Psoas muscle (tissue), 7 donors: ENCODE measurements at regions not wholly inside any gene's neighbourhood (a gene's known extent, or its start where the extent isn't known, plus 50 kb on each side); places are given as distances from the start of the nearest gene placed in this dataset.

Experiments used
- ATAC-seq, 4 donors: fragments of 200-7000 bp; cut with Tn5 transposase; one replicate each; pipeline ENCODE4 v1.9.1; 2020; ENCODE audit warnings: moderate library complexity in 3 of 4, mild to moderate bottlenecking in 2 of 4
- DNase-seq, 2 donors: peaks; one replicate each; pipeline ENCODE4 v3.0.0-alpha.2; 2020
- H3K27ac ChIP-seq: fragments of 200-600 bp; one replicate; pipeline ENCODE4 v1.8.0; 2022
- H3K27me3 ChIP-seq, 3 donors: fragments of 200-600 bp in 1 of 3; one replicate each; pipeline versions ENCODE4 v1.6.1 to v1.8.0; 2013 to 2022; ENCODE audit warnings: low read length in 2 of 3, mild to moderate bottlenecking in 2 of 3, moderate library complexity in 1 of 3; ENCODE audit not compliant: insufficient read depth in 3 of 3
- H3K36me3 ChIP-seq, 2 donors: fragments of 200-600 bp in 1 of 2; one replicate each; pipeline versions ENCODE4 v1.6.1 to v1.8.0; 2013 to 2022; ENCODE audit warnings: low read depth in 1 of 2, mild to moderate bottlenecking in 1 of 2, moderate library complexity in 1 of 2; ENCODE audit not compliant: insufficient read depth in 1 of 2
- H3K4me1 ChIP-seq: fragments of 200-600 bp; one replicate; pipeline ENCODE4 v1.8.0; 2022
- H3K4me3 ChIP-seq: fragments of 200-600 bp; one replicate; pipeline ENCODE4 v1.8.0; 2022; ENCODE audit warnings: mild to moderate bottlenecking
- H3K9me3 ChIP-seq: fragments of 200-600 bp; one replicate; pipeline ENCODE4 v1.8.0; 2022
- CTCF ChIP-seq: fragments of 200-600 bp; IDR thresholded peaks from one replicate; pipeline ENCODE4 v1.8.0; 2022; ENCODE audit warnings: antibody characterized with exemption
- WGBS, 3 donors: extraction: QIAGEN DNeasy Blood & Tissue Kit; methylation state at CpG; one replicate each; pipeline versions ENCODE4 v1.1.6 to v1.1.7; 2013; 5-methylcytosine and 5-hydroxymethylcytosine counted together
- intact Hi-C, 2 donors: fragments of 100-400 bp; cut with DNase I; formaldehyde crosslinking; loops; one replicate each; pipeline versions ENCODE4 v1.11.0 to v1.14.2; 2022
- donor health status: healthy with polysubstance abuse.
- donor health status: DM: no; HTN: no; CAD: no; lungs with moderate emphysema.
- donor health status: Bipolar disorder and iron deficiency.
- donor health status: healthy.
- donor health status: DM: yes; HTN: yes; CAD: no.
- donor health status: DM: no; HTN: no; CAD: no.
- donor health status: DM: yes; HTN: yes; CAD: no.

DNA sequence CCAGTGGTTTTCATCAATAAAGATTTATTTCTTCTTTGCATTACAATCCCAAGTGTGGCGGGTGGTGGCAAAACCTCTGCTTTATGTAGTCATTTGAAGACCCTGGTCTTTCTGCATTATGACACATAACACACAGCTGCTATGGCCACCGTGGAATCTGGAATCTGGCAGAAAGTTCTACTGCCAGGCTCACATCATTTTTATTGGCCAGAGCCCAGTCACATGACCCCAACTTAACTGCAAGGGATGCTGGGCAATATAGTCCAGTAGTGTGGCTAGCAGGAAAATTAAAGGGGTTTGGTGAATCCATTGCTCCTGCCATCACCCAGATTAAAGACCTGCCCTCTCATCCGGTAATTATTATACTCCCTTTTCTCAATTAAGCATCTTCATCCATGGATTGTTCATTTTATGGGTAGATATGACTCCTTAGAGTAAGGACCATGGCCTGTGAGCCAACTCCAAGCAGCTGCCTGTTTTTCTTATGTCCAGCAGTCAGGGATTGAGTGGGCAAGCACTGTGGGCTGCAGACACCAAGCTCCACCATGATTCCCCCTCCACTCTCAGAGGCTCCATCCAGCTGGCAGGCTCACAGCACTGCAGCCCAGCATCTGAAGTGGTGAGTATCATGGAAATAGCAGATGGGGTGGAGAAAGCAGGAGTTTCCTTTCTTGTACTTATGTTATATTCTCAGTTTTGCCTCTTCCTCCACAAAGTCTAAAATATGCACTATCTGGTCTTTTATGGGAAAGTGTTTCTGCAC is 1030.7 kb downstream of the AACS start:
- Histone ChIP-seq H3K27ac (no peak overlapping the region), H3K27me3 (no peaks in the 10 kb centered on the region), H3K4me3 (no peak overlapping the region), H3K4me1 (no peaks in the 10 kb centered on the region), H3K9me3 (no peaks in the 10 kb centered on the region), H3K36me3 (no peaks in the 10 kb centered on the region)
- intact Hi-C loops, result no loop called here
- 51 to 73% (median 60%) methylated on average over 3 of the region's 3 CpGs for WGBS, 3 donors
- ATAC-seq (no peak), DNase-seq (no peak)
- no peak for TF ChIP-seq CTCF

- no peak for DNase-seq
- no peaks in the 10 kb centered on the region for H3K27me3 ChIP-seq
- no peaks in the 10 kb centered on the region for H3K36me3 ChIP-seq
- ATAC-seq, result no peak
- no peaks in the 10 kb centered on the region for H3K4me1 ChIP-seq
- H3K4me3 ChIP-seq, result no peak overlapping the region
- WGBS, 3 donors, result 54 to 63% (median 55%) methylated on average over 4 of the region's 4 CpGs
- H3K27ac ChIP-seq, result no peak overlapping the region
- intact Hi-C loops, result no loop called here
- no peak for TF ChIP-seq CTCF
- no peaks in the 10 kb centered on the region for H3K9me3 ChIP-seq
Measured at GRCh38 chr12:126106706-126107105, 1041.5 kb downstream of the AACS start.

- intact Hi-C loops, result no loop called here
- no peak for TF ChIP-seq CTCF
- Histone ChIP-seq H3K9me3 (no peaks in the 10 kb centered on the region), H3K27me3 (no peaks in the 10 kb centered on the region), H3K27ac (no peak overlapping the region), H3K36me3 (no peaks in the 10 kb centered on the region), H3K4me3 (no peak overlapping the region), H3K4me1 (no peaks in the 10 kb centered on the region)
- no peak for DNase-seq
- 69 to 82% (median 71%) methylated on average over 13 of the region's 13 CpGs for WGBS, 3 donors
- no peak for ATAC-seq
Measured at GRCh38 chr12:126107659-126108058, 1042.4 kb downstream of the AACS start.

DNA sequence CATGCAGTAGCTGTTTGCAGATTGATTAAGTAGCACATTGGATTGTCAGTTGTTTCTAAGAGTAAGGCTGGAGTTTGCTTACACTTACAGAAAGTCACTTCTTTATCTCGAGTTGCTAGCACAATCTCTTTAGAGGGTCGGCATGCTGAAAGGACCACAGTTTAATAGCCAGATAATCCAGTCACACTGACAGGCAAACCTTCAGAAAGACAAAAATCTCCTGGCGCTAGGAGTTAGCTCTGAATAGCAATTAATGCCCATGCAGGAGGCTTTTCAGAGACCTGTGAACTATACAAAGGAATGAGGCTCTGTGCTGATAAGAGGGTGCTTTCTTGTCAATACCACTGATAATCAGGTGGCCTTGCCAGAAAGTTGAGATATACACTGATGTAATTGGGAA is 1043.0 kb downstream of the AACS start:
- no peak for ATAC-seq
- intact Hi-C loops, result no loop called here
- H3K4me3 ChIP-seq, result no peak overlapping the region
- H3K27ac ChIP-seq, result no peak overlapping the region
- TF ChIP-seq CTCF, result no peak
- 21 to 37% (median 35%) methylated on average over 3 of the region's 3 CpGs for WGBS, 3 donors
- no peaks in the 10 kb centered on the region for H3K27me3 ChIP-seq
- no peaks in the 10 kb centered on the region for H3K36me3 ChIP-seq
- no peaks in the 10 kb centered on the region for H3K9me3 ChIP-seq
- H3K4me1 ChIP-seq, result no peaks in the 10 kb centered on the region
- DNase-seq, result no peak

GRCh38 chr12:126112141-126112540 is 1046.9 kb downstream of the AACS start:
- Histone ChIP-seq H3K36me3 (no peaks in the 10 kb centered on the region), H3K27me3 (no peaks in the 10 kb centered on the region), H3K4me1 (no peaks in the 10 kb centered on the region), H3K4me3 (no peak overlapping the region), H3K9me3 (no peaks in the 10 kb centered on the region), H3K27ac (no peak overlapping the region)
- no peak for ATAC-seq
- no peak for TF ChIP-seq CTCF
- whole genome bisulfite sequencing, 3 donors, result 87% methylated on average over 1 of the region's 1 CpG
- intact Hi-C loops, result loop anchor here in 1 of 2 donors (5.0 kb wide), 1 partner anchor 465 kb away; no protein-coding TSS in a partner anchor
- no peak for DNase-seq
